IMR-90 (cell line): ENCODE measurements at regions not wholly inside any gene's neighbourhood (a gene's known extent, or its start where the extent isn't known, plus 50 kb on each side); places are given as distances from the start of the nearest gene placed in this dataset.

Experiments
- ATAC-seq: fragments of 200-7000 bp; cut with Tn5 transposase; 2 replicates; pipeline ENCODE4 v1.9.1; 2020; ENCODE audit warnings: low read depth, mild to moderate bottlenecking, moderate library complexity
- BruUV-seq: library from RNA; stranded (reverse); fragments of 400-500 nt; replicated peaks from 2 replicates; lab custom pipeline; 2021; lab: Mats Ljungman, UMichigan
- CTCF ChIA-PET: fragments of 300-600 bp; formaldehyde crosslinking; extraction: SDS; loops from one replicate; lab custom pipeline; 2021; ENCODE audit warnings: antibody characterized with exemption; lab: Yijun Ruan, JAX
- POLR2A ChIA-PET: fragments of 300-600 bp; sonication (Branson Sonifier 250); formaldehyde crosslinking; loops from one replicate; lab custom pipeline; 2022; ENCODE audit warnings: antibody characterized with exemption; ENCODE audit not compliant: unreplicated experiment; lab: Charles Lee
- DNase-seq: peaks from one replicate; pipeline ENCODE4 v3.0.0; 2013
- H2AFZ ChIP-seq: replicated peaks from 2 replicates; pipeline ENCODE3; 2013; ENCODE audit warnings: low read length, mild to moderate bottlenecking; ENCODE audit not compliant: poor library complexity
- H2AK5ac ChIP-seq: 2 replicates; pipeline ENCODE4 v1.6.1; 2013; ENCODE audit warnings: low read depth, low read length, inconsistent platforms
- H2AK9ac ChIP-seq: replicated peaks from 2 replicates; pipeline ENCODE3; 2013; ENCODE audit warnings: mild to moderate bottlenecking, low read depth, low read length, moderate library complexity; ENCODE audit not compliant: poor library complexity
- H2BK120ac ChIP-seq: 2 replicates; pipeline ENCODE4 v1.6.1; 2013; ENCODE audit warnings: low read depth, low read length, inconsistent platforms
- H2BK15ac ChIP-seq: 3 replicates; pipeline ENCODE4 v1.6.1; 2013; ENCODE audit warnings: low read depth, low read length, inconsistent platforms
- H2BK20ac ChIP-seq: 2 replicates; pipeline ENCODE4 v1.6.1; 2013; ENCODE audit warnings: low read depth, mild to moderate bottlenecking, inconsistent platforms, low read length, moderate library complexity
- H2BK5ac ChIP-seq: 2 replicates; pipeline ENCODE4 v1.6.1; 2013; ENCODE audit warnings: mild to moderate bottlenecking, low read depth, low read length, inconsistent platforms; ENCODE audit not compliant: poor library complexity, severe bottlenecking
- H3K14ac ChIP-seq: replicated peaks from 2 replicates; pipeline ENCODE4 v1.6.1; 2013; ENCODE audit warnings: low read depth, low read length, inconsistent platforms
- H3K18ac ChIP-seq: 2 replicates; pipeline ENCODE4 v1.6.1; 2013; ENCODE audit warnings: low read depth, low read length, control low read depth
- H3K23ac ChIP-seq: 2 replicates; pipeline ENCODE4 v1.6.1; 2013; ENCODE audit warnings: low read depth, low read length, inconsistent platforms
- H3K27ac ChIP-seq: 2 replicates; pipeline ENCODE4 v1.5.1; 2013; ENCODE audit warnings: mild to moderate bottlenecking, control low read depth, low read length; ENCODE audit not compliant: insufficient read depth
- H3K27me3 ChIP-seq: 2 replicates; pipeline ENCODE4 v1.6.1; 2013; ENCODE audit warnings: low read length; ENCODE audit not compliant: control insufficient read depth, insufficient read depth
- H3K36me3 ChIP-seq: 2 replicates; pipeline ENCODE4 v1.6.1; 2013; ENCODE audit warnings: low read length, mixed read lengths; ENCODE audit not compliant: control insufficient read depth, insufficient read depth
- H3K4ac ChIP-seq: 2 replicates; pipeline ENCODE4 v1.6.1; 2013; ENCODE audit warnings: low read depth, low read length, inconsistent platforms
- H3K4me1 ChIP-seq: 2 replicates; pipeline ENCODE4 v1.6.1; 2013; ENCODE audit warnings: low read length, mixed read lengths; ENCODE audit not compliant: control insufficient read depth, insufficient read depth
- H3K4me2 ChIP-seq: 2 replicates; pipeline ENCODE4 v1.6.1; 2013; ENCODE audit warnings: low read depth, mild to moderate bottlenecking, control low read depth, low read length, moderate library complexity
- H3K4me3 ChIP-seq: 2 replicates; pipeline ENCODE4 v1.5.1; 2013; ENCODE audit warnings: low read depth, mild to moderate bottlenecking, control low read depth, low read length, moderate library complexity; ENCODE audit not compliant: insufficient read depth
- H3K56ac ChIP-seq: 2 replicates; pipeline ENCODE4 v1.6.1; 2013; ENCODE audit warnings: low read length, inconsistent platforms; ENCODE audit not compliant: insufficient read depth; ENCODE audit errors: extremely low read depth
- H3K79me1 ChIP-seq, 2 experiments: 2 replicates each; pipeline ENCODE4 v1.6.1; 2013; ENCODE audit warnings: low read length in 2 of 2, inconsistent platforms in 1 of 2, low read depth in 1 of 2
- H3K9ac ChIP-seq: 2 replicates; pipeline ENCODE4 v1.6.1; 2013; ENCODE audit warnings: low read depth, low read length, control low read depth
- H3K9me1 ChIP-seq: 2 replicates; pipeline ENCODE4 v1.6.1; 2013; ENCODE audit warnings: low read length, inconsistent platforms; ENCODE audit not compliant: insufficient read depth
- H3K9me3 ChIP-seq: 2 replicates; pipeline ENCODE4 v1.6.1; 2013; ENCODE audit warnings: low read length; ENCODE audit not compliant: control insufficient read depth, insufficient read depth
- H4K20me1 ChIP-seq: 2 replicates; pipeline ENCODE4 v1.6.1; 2013; ENCODE audit warnings: low read length, inconsistent platforms; ENCODE audit not compliant: insufficient read depth
- H4K5ac ChIP-seq: 2 replicates; pipeline ENCODE4 v1.6.1; 2013; ENCODE audit warnings: mild to moderate bottlenecking, low read depth, low read length, control low read depth
- H4K8ac ChIP-seq, 2 experiments: 2 replicates each; pipeline ENCODE4 v1.6.1; 2013; ENCODE audit warnings: low read depth in 2 of 2, low read length in 2 of 2, control low read depth in 1 of 2, inconsistent platforms in 1 of 2
- H4K91ac ChIP-seq: 2 replicates; pipeline ENCODE4 v1.6.1; 2013; ENCODE audit warnings: low read depth, low read length, inconsistent platforms; ENCODE audit not compliant: insufficient read depth
- BHLHE40 ChIP-seq: fragments of 150-350 bp; IDR thresholded peaks from 2 replicates; pipeline ENCODE4 v1.6.1; 2016; ENCODE audit warnings: mild to moderate bottlenecking, low read depth, low read length
- CEBPB ChIP-seq: IDR thresholded peaks from 2 replicates; pipeline ENCODE4 v1.6.1; 2012; ENCODE audit warnings: low read depth, low read length, improper control_type of control experiment
- CHD1 ChIP-seq: IDR thresholded peaks from 2 replicates; pipeline ENCODE4 v1.6.1; 2012; ENCODE audit warnings: low read depth, low read length, improper control_type of control experiment
- FOS ChIP-seq: fragments of 150-350 bp; IDR thresholded peaks from 2 replicates; pipeline ENCODE4 v1.6.1; 2016; ENCODE audit warnings: low read depth, low read length
- MAFK ChIP-seq: IDR thresholded peaks from 2 replicates; pipeline ENCODE4 v1.6.1; 2012; ENCODE audit warnings: low read depth, low read length, improper control_type of control experiment
- MAZ ChIP-seq: IDR thresholded peaks from 2 replicates; pipeline ENCODE4 v1.6.1; 2012; ENCODE audit warnings: low read depth, mild to moderate bottlenecking, low read length, improper control_type of control experiment, moderate library complexity, borderline replicate concordance
- MXI1 ChIP-seq: IDR thresholded peaks from 2 replicates; pipeline ENCODE4 v1.6.1; 2012; ENCODE audit warnings: low read depth, mild to moderate bottlenecking, low read length, moderate library complexity, borderline replicate concordance
- NFE2L2 ChIP-seq: fragments of 150-350 bp; IDR thresholded peaks from 2 replicates; pipeline ENCODE4 v1.6.1; 2016; ENCODE audit warnings: low read depth, mild to moderate bottlenecking, low read length
- POLR2A ChIP-seq: IDR thresholded peaks from 2 replicates; pipeline ENCODE4 v1.6.1; 2012; ENCODE audit warnings: mild to moderate bottlenecking, low read depth, low read length
- RAD21 ChIP-seq: IDR thresholded peaks from 2 replicates; pipeline ENCODE4 v1.6.1; 2012; ENCODE audit warnings: low read length, improper control_type of control experiment
- RCOR1 ChIP-seq: IDR thresholded peaks from 2 replicates; pipeline ENCODE4 v1.6.1; 2012; ENCODE audit warnings: mild to moderate bottlenecking, low read length, improper control_type of control experiment; ENCODE audit not compliant: insufficient replicate concordance
- RFX5 ChIP-seq: IDR thresholded peaks from 2 replicates; pipeline ENCODE4 v1.8.0; 2012; ENCODE audit warnings: low read depth, mild to moderate bottlenecking, low read length, moderate library complexity
- SMC3 ChIP-seq: fragments of 150-350 bp; IDR thresholded peaks from 2 replicates; pipeline ENCODE4 v1.6.1; 2016; ENCODE audit warnings: low read depth, mild to moderate bottlenecking, antibody characterized with exemption, low read length, moderate library complexity
- WGBS, 2 experiments: methylation state at CpG; one replicate each; pipeline versions ENCODE4 v1.1.5 to v1.1.7; 2013; ENCODE audit warnings: missing lambda C conversion rate in 2 of 2; ENCODE audit not compliant: insufficient read length in 1 of 2; ENCODE audit errors: extremely low coverage in 2 of 2; 5-methylcytosine and 5-hydroxymethylcytosine counted together
- dilution Hi-C: fragments of 300-500 bp; cut with HindIII; formaldehyde crosslinking; loops from one replicate; pipeline ENCODE4 v1.14.3; 2018; ENCODE audit warnings: low sequenced_read_pairs; ENCODE audit not compliant: unreplicated experiment
- in situ Hi-C: fragments of 300-500 bp; cut with MboI; formaldehyde crosslinking; loops from 3 replicates; pipeline ENCODE4 v1.14.3; 2019; ENCODE audit warnings: low sequenced_read_pairs, inconsistent platforms, mixed read lengths
- intact Hi-C: fragments of 100-400 bp; cut with micrococcal nuclease; formaldehyde crosslinking; loops from 2 replicates; pipeline ENCODE4 v1.10.0; 2022
- TF ChIP-seq, protein P1 (sequence below): fragments of 150-350 bp; IDR thresholded peaks from 2 replicates; pipeline ENCODE4 v1.6.1; 2017; ENCODE audit warnings: mild to moderate bottlenecking, antibody characterized with exemption, low read length, low read depth
- TF ChIP-seq, protein P2 (sequence below): conservative IDR thresholded peaks from 2 replicates; pipeline ENCODE4 v1.5.1; 2012; ENCODE audit warnings: mild to moderate bottlenecking, low read depth, low read length, improper control_type of control experiment
- TF ChIP-seq, protein P3 (sequence below): fragments of 150-350 bp; IDR thresholded peaks from 2 replicates; pipeline ENCODE4 v1.6.1; 2016; ENCODE audit warnings: low read depth, mild to moderate bottlenecking, low read length, moderate library complexity, borderline replicate concordance

DNA sequence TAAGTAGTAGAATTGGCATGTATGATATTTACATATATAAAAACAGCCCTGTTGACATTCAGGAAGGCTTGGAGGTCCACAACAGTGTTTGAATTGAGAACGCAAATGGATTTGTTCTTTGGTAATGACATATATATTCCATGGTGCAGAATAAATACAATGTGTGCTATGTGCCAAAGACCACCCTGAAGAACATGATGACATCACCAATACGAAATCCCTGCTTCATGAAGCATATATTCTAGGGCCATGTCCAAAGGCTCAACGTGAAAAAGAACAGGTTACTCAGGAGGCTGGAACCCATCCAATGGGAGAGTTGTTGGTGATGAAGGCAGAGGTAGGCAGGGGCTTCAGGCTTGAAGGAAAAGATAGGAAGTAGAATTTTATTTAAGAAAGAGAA is 423.9 kb upstream of the MAF start:
- Histone ChIP-seq H4K91ac (no peak overlapping the region), H3K9ac (no peak overlapping the region), H3K56ac (no peak overlapping the region), H3K4ac (no peak overlapping the region), H3K18ac (no peak overlapping the region), H3K4me1 (no peaks in the 10 kb centered on the region), H2BK5ac (no peak overlapping the region), H2BK15ac (no peak overlapping the region), H3K9me1 (no peaks in the 10 kb centered on the region), H4K8ac (no peak overlapping the region), H4K5ac (no peak overlapping the region), H2AK5ac (no peak overlapping the region), H3K23ac (no peak overlapping the region), H3K36me3 (no peaks in the 10 kb centered on the region), H3K79me1 (no peaks in the 10 kb centered on the region), H4K20me1 (no peaks in the 10 kb centered on the region), H2AK9ac (no peak overlapping the region), H3K27me3 (no peaks in the 10 kb centered on the region), H2BK20ac (no peak overlapping the region), H3K4me2 (no peak overlapping the region), H2AFZ (no peak overlapping the region), H2BK120ac (no peak overlapping the region), H3K27ac (no peak overlapping the region), H3K4me3 (no peak overlapping the region), H3K9me3 (peaks cover 4% of the 10 kb centered on the region; the same call in 1 of the 2 replicates), H3K14ac (no peak overlapping the region)
- CTCF ChIA-PET, result no interaction called here
- POLR2A ChIA-PET, result no interaction called here
- 20% methylated on average over 1 of the region's 3 CpGs; no CpG with 5 or more reads in 1 of the 2 experiments for WGBS, 2 experiments
- dilution Hi-C loops (no loop called here), intact Hi-C loops (no loop called here), in situ Hi-C loops (no loop called here)
- TF ChIP-seq, protein P1, sequence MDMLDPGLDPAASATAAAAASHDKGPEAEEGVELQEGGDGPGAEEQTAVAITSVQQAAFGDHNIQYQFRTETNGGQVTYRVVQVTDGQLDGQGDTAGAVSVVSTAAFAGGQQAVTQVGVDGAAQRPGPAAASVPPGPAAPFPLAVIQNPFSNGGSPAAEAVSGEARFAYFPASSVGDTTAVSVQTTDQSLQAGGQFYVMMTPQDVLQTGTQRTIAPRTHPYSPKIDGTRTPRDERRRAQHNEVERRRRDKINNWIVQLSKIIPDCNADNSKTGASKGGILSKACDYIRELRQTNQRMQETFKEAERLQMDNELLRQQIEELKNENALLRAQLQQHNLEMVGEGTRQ, result no peak
- TF ChIP-seq SMC3, result no peak
- no peak for TF ChIP-seq NFE2L2
- TF ChIP-seq RAD21, result no peak
- TF ChIP-seq CEBPB, result no peak
- TF ChIP-seq, protein P2, sequence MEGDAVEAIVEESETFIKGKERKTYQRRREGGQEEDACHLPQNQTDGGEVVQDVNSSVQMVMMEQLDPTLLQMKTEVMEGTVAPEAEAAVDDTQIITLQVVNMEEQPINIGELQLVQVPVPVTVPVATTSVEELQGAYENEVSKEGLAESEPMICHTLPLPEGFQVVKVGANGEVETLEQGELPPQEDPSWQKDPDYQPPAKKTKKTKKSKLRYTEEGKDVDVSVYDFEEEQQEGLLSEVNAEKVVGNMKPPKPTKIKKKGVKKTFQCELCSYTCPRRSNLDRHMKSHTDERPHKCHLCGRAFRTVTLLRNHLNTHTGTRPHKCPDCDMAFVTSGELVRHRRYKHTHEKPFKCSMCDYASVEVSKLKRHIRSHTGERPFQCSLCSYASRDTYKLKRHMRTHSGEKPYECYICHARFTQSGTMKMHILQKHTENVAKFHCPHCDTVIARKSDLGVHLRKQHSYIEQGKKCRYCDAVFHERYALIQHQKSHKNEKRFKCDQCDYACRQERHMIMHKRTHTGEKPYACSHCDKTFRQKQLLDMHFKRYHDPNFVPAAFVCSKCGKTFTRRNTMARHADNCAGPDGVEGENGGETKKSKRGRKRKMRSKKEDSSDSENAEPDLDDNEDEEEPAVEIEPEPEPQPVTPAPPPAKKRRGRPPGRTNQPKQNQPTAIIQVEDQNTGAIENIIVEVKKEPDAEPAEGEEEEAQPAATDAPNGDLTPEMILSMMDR, result no peak
- no peak for TF ChIP-seq MXI1
- TF ChIP-seq RCOR1, result no peak
- no peak for TF ChIP-seq CHD1
- TF ChIP-seq, protein P3, sequence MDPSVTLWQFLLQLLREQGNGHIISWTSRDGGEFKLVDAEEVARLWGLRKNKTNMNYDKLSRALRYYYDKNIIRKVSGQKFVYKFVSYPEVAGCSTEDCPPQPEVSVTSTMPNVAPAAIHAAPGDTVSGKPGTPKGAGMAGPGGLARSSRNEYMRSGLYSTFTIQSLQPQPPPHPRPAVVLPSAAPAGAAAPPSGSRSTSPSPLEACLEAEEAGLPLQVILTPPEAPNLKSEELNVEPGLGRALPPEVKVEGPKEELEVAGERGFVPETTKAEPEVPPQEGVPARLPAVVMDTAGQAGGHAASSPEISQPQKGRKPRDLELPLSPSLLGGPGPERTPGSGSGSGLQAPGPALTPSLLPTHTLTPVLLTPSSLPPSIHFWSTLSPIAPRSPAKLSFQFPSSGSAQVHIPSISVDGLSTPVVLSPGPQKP, result no peak
- no peak for TF ChIP-seq MAZ
- TF ChIP-seq BHLHE40, result no peak
- TF ChIP-seq POLR2A, result no peak
- TF ChIP-seq MAFK, result no peak
- no peak for TF ChIP-seq FOS
- TF ChIP-seq RFX5, result no peak
- no peak for DNase-seq
- BruUV-seq, result no TSS peak
- no peak for ATAC-seq
